Prostate gland (tissue), 2 donors: ENCODE measurements at regions not wholly inside any gene's neighbourhood (a gene's known extent, or its start where the extent isn't known, plus 50 kb on each side); places are given as distances from the start of the nearest gene placed in this dataset.

Experiments
- DNase-seq: peaks from one replicate; pipeline ENCODE4 v3.0.0-alpha.2; 2019; ENCODE audit warnings: low spot score
- H3K27ac ChIP-seq, 2 donors: fragments of 200-600 bp; sonication (generic); 2 replicates each; pipeline ENCODE4 v1.5.1; 2017 to 2019
- H3K27me3 ChIP-seq: fragments of 200-600 bp; sonication (generic); replicated peaks from 2 replicates; pipeline ENCODE4 v1.5.1; 2019; ENCODE audit not compliant: insufficient read depth
- H3K36me3 ChIP-seq, 2 donors: fragments of 200-600 bp; sonication (generic); 1 replicate in 1 of 2; 2 replicates in 1 of 2; pipeline versions ENCODE4 v1.5.1 to v1.8.1; 2017 to 2019
- H3K4me1 ChIP-seq: fragments of 200-600 bp; sonication (generic); replicated peaks from 2 replicates; pipeline ENCODE4 v1.5.1; 2019
- H3K4me3 ChIP-seq, 2 donors: fragments of 200-600 bp; sonication (generic); 2 replicates each; pipeline ENCODE4 v1.5.1; 2017 to 2019
- H3K9me3 ChIP-seq: fragments of 200-600 bp; sonication (generic); 2 replicates; pipeline ENCODE4 v1.5.1; 2017
- CTCF ChIP-seq, 4 experiments: fragments of 200-600 bp in 2 of 4; fragments of 450-650 bp in 2 of 4; sonication (generic) in 2 of 4; IDR thresholded peaks; 1 replicate in 3 of 4; 2 replicates in 1 of 4; pipeline ENCODE4 v1.5.1; 2016 to 2019; ENCODE audit warnings: antibody characterized with exemption in 4 of 4, mild to moderate bottlenecking in 2 of 4, moderate library complexity in 2 of 4
- POLR2A ChIP-seq: fragments of 450-650 bp; IDR thresholded peaks from one replicate; pipeline ENCODE4 v1.6.1; 2016; ENCODE audit warnings: antibody characterized with exemption, mild to moderate bottlenecking
- POLR2AphosphoS5 ChIP-seq: sonication (generic); formaldehyde crosslinking; IDR thresholded peaks from one replicate; pipeline ENCODE4 v1.6.1; 2017; ENCODE audit warnings: antibody characterized with exemption
- WGBS: methylation state at CpG from one replicate; pipeline ENCODE4 v1.1.5; 2018; 5-methylcytosine and 5-hydroxymethylcytosine counted together
- intact Hi-C: fragments of 100-400 bp; cut with DNase I; formaldehyde crosslinking; loops from one replicate; pipeline ENCODE4 v1.14.2; 2022

DNA sequence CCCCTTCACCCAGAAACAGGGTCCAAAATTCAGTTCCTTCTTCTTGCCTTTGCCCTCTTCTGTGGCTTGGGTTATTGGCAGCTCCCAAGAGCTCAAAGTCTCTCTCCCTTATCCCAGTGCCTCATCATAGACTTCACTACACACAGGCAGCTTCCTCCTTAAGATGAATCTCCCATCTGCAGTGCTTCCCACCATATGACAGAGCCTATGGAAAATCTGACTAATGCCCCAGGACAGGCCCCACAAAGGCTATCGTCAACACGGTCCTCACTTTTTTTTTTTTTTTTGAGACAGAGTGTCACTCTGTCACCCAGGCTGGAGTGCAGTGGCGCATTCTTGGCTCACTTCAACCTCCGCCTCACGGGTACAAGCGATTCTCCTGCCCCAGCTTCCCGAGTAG, 194.1 kb downstream of the MEX3B start:
- Histone ChIP-seq H3K36me3 (no peaks in the 10 kb centered on the region), H3K4me1 (no peaks in the 10 kb centered on the region), H3K9me3 (no peaks in the 10 kb centered on the region), H3K4me3 (no peak overlapping the region), H3K27ac (no peak overlapping the region), H3K27me3 (no peaks in the 10 kb centered on the region)
- no peak for DNase-seq
- 81% methylated on average over 7 of the region's 7 CpGs for WGBS
- intact Hi-C loops, result no loop called here
- TF ChIP-seq POLR2AphosphoS5 (no peak), POLR2A (no peak), CTCF (IDR thresholded peaks at IDR 0.05) (no peak)

GRCh38 chr15:81851325-81851724, 194.5 kb downstream of the MEX3B start:
- 90% methylated on average over 10 of the region's 10 CpGs for WGBS
- DNase-seq, result no peak
- Histone ChIP-seq H3K36me3 (no peaks in the 10 kb centered on the region), H3K4me1 (no peaks in the 10 kb centered on the region), H3K27ac (no peak overlapping the region), H3K9me3 (no peaks in the 10 kb centered on the region), H3K27me3 (no peaks in the 10 kb centered on the region), H3K4me3 (no peak overlapping the region)
- intact Hi-C loops, result no loop called here
- TF ChIP-seq CTCF (IDR thresholded peaks at IDR 0.05) (no peak), POLR2A (no peak), POLR2AphosphoS5 (no peak)

GRCh38 chr15:81849289-81849688, 196.5 kb downstream of the MEX3B start:
- TF ChIP-seq POLR2A (no peak), POLR2AphosphoS5 (no peak)
- H3K4me3 ChIP-seq, result no peak overlapping the region
- H3K27ac ChIP-seq, result no peak overlapping the region
- no peaks in the 10 kb centered on the region for H3K4me1 ChIP-seq
- no peaks in the 10 kb centered on the region for H3K9me3 ChIP-seq
- no peak for DNase-seq
- intact Hi-C loops, result no loop called here
- no peaks in the 10 kb centered on the region for H3K36me3 ChIP-seq
- no peaks in the 10 kb centered on the region for H3K27me3 ChIP-seq
- WGBS, result 72% methylated on average over 6 of the region's 6 CpGs

- Histone ChIP-seq H3K36me3 (no peaks in the 10 kb centered on the region), H3K27me3 (no peaks in the 10 kb centered on the region), H3K27ac (no peak overlapping the region), H3K4me1 (no peaks in the 10 kb centered on the region), H3K9me3 (no peaks in the 10 kb centered on the region), H3K4me3 (no peak overlapping the region)
- no peak for TF ChIP-seq POLR2AphosphoS5
- TF ChIP-seq CTCF (IDR thresholded peaks at IDR 0.05), result no peak
- TF ChIP-seq POLR2A, result no peak
- DNase-seq, result no peak
- 75% methylated on average over 2 of the region's 2 CpGs for WGBS
- intact Hi-C loops, result no loop called here
Observed at GRCh38 chr15:81848701-81849100, 197.1 kb downstream of the MEX3B start.

DNA sequence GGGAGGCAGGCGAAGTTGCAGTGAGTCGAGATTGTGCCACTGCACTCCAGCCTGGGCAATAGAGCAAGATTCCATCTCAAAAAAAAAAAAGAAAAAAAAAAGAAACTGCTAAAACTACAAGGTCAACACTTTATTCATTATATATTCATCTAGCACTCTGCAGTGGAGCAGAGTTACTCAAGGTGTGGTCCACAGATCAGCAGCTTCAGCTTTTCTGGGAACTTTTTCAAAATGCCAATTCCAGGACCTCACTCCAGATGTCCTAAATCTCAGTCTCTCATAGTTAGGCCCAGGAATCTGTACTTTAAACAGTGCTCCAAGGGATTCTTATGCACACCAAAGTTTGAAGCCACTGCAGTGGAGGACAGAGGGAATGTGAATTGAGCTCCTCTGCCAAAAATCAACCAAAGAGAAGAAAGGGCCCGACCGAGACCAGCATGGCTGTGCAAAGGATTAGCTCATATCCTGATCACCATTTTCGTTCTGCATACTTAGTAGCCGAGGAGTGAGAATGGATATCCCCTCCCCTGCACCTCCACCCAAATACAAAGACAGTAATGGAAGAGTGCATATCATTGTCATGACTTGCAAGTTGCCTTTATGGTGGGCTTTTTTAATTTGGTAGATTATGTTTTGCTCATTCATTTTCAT, 201.9 kb downstream of the MEX3B start:
- DNase-seq, result no peak
- Histone ChIP-seq H3K27me3 (no peaks in the 10 kb centered on the region), H3K27ac (no peak overlapping the region), H3K4me1 (no peaks in the 10 kb centered on the region), H3K4me3 (no peak overlapping the region), H3K36me3 (no peaks in the 10 kb centered on the region), H3K9me3 (no peaks in the 10 kb centered on the region)
- TF ChIP-seq POLR2AphosphoS5, result no peak
- 89% methylated on average over 6 of the region's 6 CpGs for WGBS
- intact Hi-C loops, result no loop called here

DNA sequence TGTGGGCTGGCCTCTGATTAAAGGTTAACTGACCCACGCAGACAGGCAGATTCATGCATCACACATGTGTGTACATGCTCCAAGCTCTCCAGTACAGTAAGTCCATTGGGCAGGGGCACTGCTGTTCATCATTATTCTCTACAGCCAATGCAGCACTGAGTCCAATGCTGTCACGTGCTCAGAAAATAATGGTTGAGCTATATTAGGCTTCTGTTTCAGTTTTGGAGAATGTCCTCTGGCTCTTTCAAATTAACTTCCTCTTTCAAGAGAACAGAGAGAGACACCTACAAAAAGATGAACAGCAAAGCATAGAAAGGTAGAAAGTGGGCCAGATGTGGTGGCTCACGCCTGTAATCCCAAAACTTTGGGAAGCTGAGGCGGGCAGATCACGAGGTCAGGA, 202.6 kb downstream of the MEX3B start:
- no peaks in the 10 kb centered on the region for H3K9me3 ChIP-seq
- no peaks in the 10 kb centered on the region for H3K27me3 ChIP-seq
- H3K4me3 ChIP-seq, result no peak overlapping the region
- no peak for DNase-seq
- no peaks in the 10 kb centered on the region for H3K4me1 ChIP-seq
- intact Hi-C loops, result no loop called here
- 95% methylated on average over 5 of the region's 5 CpGs for WGBS
- H3K27ac ChIP-seq, result no peak overlapping the region
- TF ChIP-seq POLR2A (no peak), CTCF (IDR thresholded peaks at IDR 0.05) (no peak), POLR2AphosphoS5 (no peak)
- H3K36me3 ChIP-seq, result no peaks in the 10 kb centered on the region
